Upper lobe of left lung (tissue), 4 donors: ENCODE measurements at regions not wholly inside any gene's neighbourhood (a gene's known extent, or its start where the extent isn't known, plus 50 kb on each side); places are given as distances from the start of the nearest gene placed in this dataset.
A peak's percentile ranks its signal among the peaks of the same experiment; 100 is the strongest.

Source experiments
- CTCF ChIP-seq, 6 experiments: fragments of 450-650 bp in 4 of 6; fragments of 200-600 bp in 2 of 6; sonication (generic) in 2 of 6; IDR thresholded peaks; one replicate each; pipeline ENCODE4 v1.5.1; 2016 to 2019; ENCODE audit warnings: antibody characterized with exemption in 6 of 6
- POLR2AphosphoS5 ChIP-seq, 2 donors: sonication (generic); formaldehyde crosslinking; IDR thresholded peaks; one replicate each; pipeline ENCODE4 v1.5.1; 2017; ENCODE audit warnings: antibody characterized with exemption in 2 of 2

GRCh38 chr12:12008931-12009611, 61.7 kb upstream of the BCL2L14 start:
- TF ChIP-seq CTCF (IDR thresholded peaks at IDR 0.05) (no peak), POLR2AphosphoS5 (IDR thresholded peaks at IDR 0.05) (peak in 1 of 2 donors; percentile 17)
